RWPE2 (cell line): ENCODE measurements at regions not wholly inside any gene's neighbourhood (a gene's known extent, or its start where the extent isn't known, plus 50 kb on each side); places are given as distances from the start of the nearest gene placed in this dataset.

Source experiments
- ATAC-seq: fragments of 200-7000 bp; cut with Tn5 transposase; 3 replicates; pipeline ENCODE4 v1.9.1; 2021; ENCODE audit warnings: low read depth
- DNase-seq: peaks from one replicate; pipeline ENCODE4 v3.0.0-alpha.2; 2020; ENCODE audit warnings: low spot score
- H3K27ac ChIP-seq: fragments of 450-650 bp; 2 replicates; pipeline ENCODE4 v1.5.1; 2017; ENCODE audit warnings: mild to moderate bottlenecking; ENCODE audit not compliant: poor library complexity, severe bottlenecking
- H3K27me3 ChIP-seq: fragments of 250-450 bp; sonication (Bioruptor Pico); 2 replicates; pipeline ENCODE4 v1.5.1; 2021; ENCODE audit warnings: mild to moderate bottlenecking, moderate library complexity; ENCODE audit not compliant: insufficient read depth, poor library complexity, severe bottlenecking
- H3K36me3 ChIP-seq: fragments of 250-450 bp; sonication (Bioruptor Pico); 2 replicates; pipeline ENCODE4 v1.5.1; 2020; ENCODE audit warnings: low read depth, mild to moderate bottlenecking, moderate library complexity
- H3K4me1 ChIP-seq: fragments of 250-450 bp; sonication (Bioruptor Pico); 2 replicates; pipeline ENCODE4 v1.5.1; 2021; ENCODE audit warnings: mild to moderate bottlenecking, moderate library complexity; ENCODE audit not compliant: insufficient read depth, poor library complexity, severe bottlenecking
- H3K4me3 ChIP-seq: fragments of 250-450 bp; sonication (Bioruptor Pico); 2 replicates; pipeline ENCODE4 v1.5.1; 2021; ENCODE audit warnings: mild to moderate bottlenecking, moderate library complexity; ENCODE audit not compliant: severe bottlenecking
- H3K9me3 ChIP-seq: fragments of 250-450 bp; sonication (Bioruptor Pico); 2 replicates; pipeline ENCODE4 v1.5.1; 2021; ENCODE audit warnings: mild to moderate bottlenecking, moderate library complexity; ENCODE audit not compliant: severe bottlenecking
- TF ChIP-seq, protein P1 (sequence below): fragments of 450-650 bp; IDR thresholded peaks from one replicate; pipeline ENCODE4 v1.5.1; 2017; ENCODE audit warnings: mild to moderate bottlenecking, moderate library complexity; ENCODE audit not compliant: poor library complexity, severe bottlenecking

DNA sequence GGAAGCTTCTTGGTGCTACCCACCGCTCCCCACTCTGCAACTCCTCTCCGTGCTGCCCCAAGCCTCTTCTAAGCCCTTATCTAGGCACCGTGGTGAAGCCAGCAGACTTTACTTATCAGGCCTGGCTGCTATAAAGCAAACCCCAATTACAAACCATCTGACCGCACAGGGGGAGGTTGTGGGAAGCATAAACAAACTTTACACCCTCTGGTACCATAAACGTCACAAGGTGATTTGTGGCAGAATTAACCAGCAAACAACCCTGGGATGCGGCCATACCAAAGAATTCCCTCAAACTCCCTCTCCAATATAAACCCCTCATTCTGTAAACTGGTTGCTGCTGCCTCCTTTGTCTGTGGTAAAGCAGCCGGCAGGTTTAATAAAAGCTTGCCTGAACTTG is 55.2 kb downstream of the MAGEC2 start:
- no peak overlapping the region for H3K27ac ChIP-seq
- no peaks in the 10 kb centered on the region for H3K36me3 ChIP-seq
- H3K27me3 ChIP-seq, result no peaks in the 10 kb centered on the region
- H3K9me3 ChIP-seq, result no peaks in the 10 kb centered on the region
- TF ChIP-seq, protein P1, sequence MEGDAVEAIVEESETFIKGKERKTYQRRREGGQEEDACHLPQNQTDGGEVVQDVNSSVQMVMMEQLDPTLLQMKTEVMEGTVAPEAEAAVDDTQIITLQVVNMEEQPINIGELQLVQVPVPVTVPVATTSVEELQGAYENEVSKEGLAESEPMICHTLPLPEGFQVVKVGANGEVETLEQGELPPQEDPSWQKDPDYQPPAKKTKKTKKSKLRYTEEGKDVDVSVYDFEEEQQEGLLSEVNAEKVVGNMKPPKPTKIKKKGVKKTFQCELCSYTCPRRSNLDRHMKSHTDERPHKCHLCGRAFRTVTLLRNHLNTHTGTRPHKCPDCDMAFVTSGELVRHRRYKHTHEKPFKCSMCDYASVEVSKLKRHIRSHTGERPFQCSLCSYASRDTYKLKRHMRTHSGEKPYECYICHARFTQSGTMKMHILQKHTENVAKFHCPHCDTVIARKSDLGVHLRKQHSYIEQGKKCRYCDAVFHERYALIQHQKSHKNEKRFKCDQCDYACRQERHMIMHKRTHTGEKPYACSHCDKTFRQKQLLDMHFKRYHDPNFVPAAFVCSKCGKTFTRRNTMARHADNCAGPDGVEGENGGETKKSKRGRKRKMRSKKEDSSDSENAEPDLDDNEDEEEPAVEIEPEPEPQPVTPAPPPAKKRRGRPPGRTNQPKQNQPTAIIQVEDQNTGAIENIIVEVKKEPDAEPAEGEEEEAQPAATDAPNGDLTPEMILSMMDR, result no peak
- H3K4me1 ChIP-seq, result no peaks in the 10 kb centered on the region
- ATAC-seq, result no peak
- H3K4me3 ChIP-seq, result no peak overlapping the region
- no peak for DNase-seq

DNA sequence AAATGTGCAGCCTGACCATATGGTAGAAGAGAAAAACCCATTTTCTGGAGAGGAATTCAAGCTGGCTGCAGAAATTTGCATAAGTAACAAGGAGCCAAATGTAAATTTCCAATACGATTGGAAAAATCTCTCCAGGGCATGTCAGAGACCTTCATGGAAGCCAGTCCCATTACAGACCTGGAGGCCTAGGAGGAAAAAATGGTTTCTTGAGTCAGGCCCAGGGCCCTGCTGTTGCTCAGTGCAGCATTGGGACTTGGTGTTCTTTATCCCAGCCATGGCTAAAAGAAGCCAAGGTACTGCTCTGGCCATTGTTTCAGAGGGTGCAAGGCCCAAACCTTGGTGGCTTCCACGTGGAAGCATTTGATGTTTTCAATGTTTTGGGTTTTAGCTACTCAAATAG is 70.6 kb downstream of the MAGEC2 start:
- no peak overlapping the region for H3K4me3 ChIP-seq
- H3K36me3 ChIP-seq, result no peaks in the 10 kb centered on the region
- H3K27ac ChIP-seq, result no peak overlapping the region
- H3K9me3 ChIP-seq, result no peaks in the 10 kb centered on the region
- no peak for DNase-seq
- no peak for ATAC-seq
- no peaks in the 10 kb centered on the region for H3K4me1 ChIP-seq
- no peaks in the 10 kb centered on the region for H3K27me3 ChIP-seq
- TF ChIP-seq, protein P1, result no peak

DNA sequence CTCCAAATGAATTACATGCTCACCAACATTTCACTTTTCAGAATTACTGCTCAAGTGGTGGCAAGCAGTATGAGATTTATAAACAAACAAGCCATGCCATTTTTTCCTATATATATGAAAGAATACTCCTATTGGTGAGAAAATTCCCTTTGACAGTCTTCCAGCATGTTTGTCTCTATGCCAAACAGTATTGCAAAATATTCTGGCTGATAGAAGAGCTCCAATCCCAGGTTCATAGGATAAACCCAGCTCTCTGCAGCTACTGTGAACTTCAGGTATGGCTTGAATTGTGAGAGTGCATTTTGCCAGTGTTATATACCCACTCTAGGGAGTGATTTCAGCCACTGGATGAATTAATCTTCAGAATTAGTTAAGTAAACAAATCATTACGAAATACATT is 108.8 kb downstream of the MAGEC2 start:
- ATAC-seq, result no peak
- H3K36me3 ChIP-seq, result no peaks in the 10 kb centered on the region
- TF ChIP-seq, protein P1, result no peak
- no peak overlapping the region for H3K27ac ChIP-seq
- H3K27me3 ChIP-seq, result no peaks in the 10 kb centered on the region
- no peaks in the 10 kb centered on the region for H3K9me3 ChIP-seq
- DNase-seq, result no peak
- no peak overlapping the region for H3K4me3 ChIP-seq
- no peaks in the 10 kb centered on the region for H3K4me1 ChIP-seq

DNA sequence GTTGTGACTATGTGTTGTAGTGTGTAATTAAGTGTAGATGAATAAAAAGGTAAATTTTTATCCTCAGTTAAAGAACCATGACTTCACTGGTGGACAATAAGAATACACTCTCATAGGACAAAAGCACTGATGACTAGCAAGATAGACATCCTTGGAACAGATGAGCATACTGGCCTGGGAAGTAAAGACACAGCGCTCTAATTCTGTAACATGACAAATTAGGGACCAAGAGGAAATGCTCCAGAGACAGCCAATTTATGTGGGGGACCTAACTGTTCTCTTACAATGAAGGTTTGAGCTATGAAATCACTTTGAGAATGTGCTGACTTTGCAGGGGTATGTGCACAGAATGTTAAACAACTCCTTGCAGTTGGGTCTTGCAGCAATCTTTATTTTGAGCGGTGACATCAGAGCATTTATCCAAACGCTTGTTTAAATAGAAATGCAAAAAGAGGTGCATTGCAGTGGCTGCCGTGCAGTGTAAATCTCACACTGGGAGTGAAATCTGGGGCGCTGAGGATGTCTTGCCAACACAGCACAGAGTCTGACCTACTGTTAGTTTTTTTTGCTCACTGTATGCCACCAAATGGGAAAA is 109.3 kb downstream of the MAGEC2 start:
- H3K4me3 ChIP-seq, result no peak overlapping the region
- H3K27me3 ChIP-seq, result no peaks in the 10 kb centered on the region
- DNase-seq, result no peak
- no peaks in the 10 kb centered on the region for H3K36me3 ChIP-seq
- no peaks in the 10 kb centered on the region for H3K4me1 ChIP-seq
- TF ChIP-seq, protein P1, result no peak
- no peak for ATAC-seq
- H3K9me3 ChIP-seq, result no peaks in the 10 kb centered on the region
- no peak overlapping the region for H3K27ac ChIP-seq

DNA sequence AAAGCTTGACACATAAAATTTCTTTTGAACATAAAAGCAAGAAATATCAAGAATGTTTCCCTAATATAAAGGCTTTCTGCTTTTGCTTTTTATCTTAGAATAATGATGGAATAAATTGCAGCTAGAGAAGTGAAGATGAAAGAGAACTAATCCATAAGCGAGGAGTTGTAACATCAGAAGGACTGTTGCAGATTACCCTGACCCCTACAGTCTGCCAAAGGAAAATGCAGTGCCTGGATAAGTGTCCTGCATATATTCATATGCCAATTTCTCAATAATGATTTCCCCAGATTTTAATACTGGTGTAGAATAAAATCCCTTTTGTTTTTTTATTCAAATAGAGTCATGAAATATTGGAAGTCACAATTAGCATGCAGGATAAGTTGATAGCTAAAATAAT is 115.9 kb downstream of the MAGEC2 start:
- Histone ChIP-seq H3K4me3 (no peak overlapping the region), H3K9me3 (no peaks in the 10 kb centered on the region), H3K27ac (no peak overlapping the region), H3K36me3 (no peaks in the 10 kb centered on the region), H3K27me3 (no peaks in the 10 kb centered on the region), H3K4me1 (no peaks in the 10 kb centered on the region)
- no peak for DNase-seq
- ATAC-seq, result no peak
- TF ChIP-seq, protein P1, result peak; percentile 53
